Heart left ventricle (tissue), 13 donors: ENCODE measurements at regions not wholly inside any gene's neighbourhood (a gene's known extent, or its start where the extent isn't known, plus 50 kb on each side); places are given as distances from the start of the nearest gene placed in this dataset.

Source experiments
- POLR2A ChIP-seq, 2 donors: fragments of 450-650 bp; IDR thresholded peaks; one replicate each; pipeline ENCODE4 v1.6.1; 2017; ENCODE audit warnings: antibody characterized with exemption in 2 of 2, mild to moderate bottlenecking in 2 of 2, moderate library complexity in 2 of 2
- TF ChIP-seq, protein P1 (sequence below), 12 donors: fragments of 200-600 bp; sonication (generic) in 4 of 12; IDR thresholded peaks; one replicate each; pipeline versions ENCODE4 v1.5.0 to v1.8.0; 2018 to 2022; ENCODE audit warnings: antibody characterized with exemption in 12 of 12, mild to moderate bottlenecking in 5 of 12
- donor health status: ischemic (EF 13 %, LVEDD 7.1; RV severe dilation, severe dysfunction).
- donor health status: DM: no; HTN: yes; CAD: no.
- donor health status: DM: no; HTN: no; CAD: no.
- donor health status: ischemic (EF 25% LVEDD 6.9; RV normal size, moderate dysfunction).
- donor health status: ischemic (EF 25% LVEDD 5.7; RV mildly dilated, moderate dysfunction).
- donor health status: ischemic (EF 35%, LVEDD 5.7; RV mildly dilated, moderate dysfunction).
- donor health status: nonischemic (EF 11% LVEDD 7.7; RV severe dilation, severe dysfunction).
- donor health status: DM: yes; HTN: yes; CAD: no.
- donor health status: PGD.
- donor health status: ischemic (EF 29% LVEDD 5.4; RV normal size, mild dysfunction).
- donor health status: nonischemic (EF 23%, LVEDD 6.1; RV moderate dilation, normal function).

DNA sequence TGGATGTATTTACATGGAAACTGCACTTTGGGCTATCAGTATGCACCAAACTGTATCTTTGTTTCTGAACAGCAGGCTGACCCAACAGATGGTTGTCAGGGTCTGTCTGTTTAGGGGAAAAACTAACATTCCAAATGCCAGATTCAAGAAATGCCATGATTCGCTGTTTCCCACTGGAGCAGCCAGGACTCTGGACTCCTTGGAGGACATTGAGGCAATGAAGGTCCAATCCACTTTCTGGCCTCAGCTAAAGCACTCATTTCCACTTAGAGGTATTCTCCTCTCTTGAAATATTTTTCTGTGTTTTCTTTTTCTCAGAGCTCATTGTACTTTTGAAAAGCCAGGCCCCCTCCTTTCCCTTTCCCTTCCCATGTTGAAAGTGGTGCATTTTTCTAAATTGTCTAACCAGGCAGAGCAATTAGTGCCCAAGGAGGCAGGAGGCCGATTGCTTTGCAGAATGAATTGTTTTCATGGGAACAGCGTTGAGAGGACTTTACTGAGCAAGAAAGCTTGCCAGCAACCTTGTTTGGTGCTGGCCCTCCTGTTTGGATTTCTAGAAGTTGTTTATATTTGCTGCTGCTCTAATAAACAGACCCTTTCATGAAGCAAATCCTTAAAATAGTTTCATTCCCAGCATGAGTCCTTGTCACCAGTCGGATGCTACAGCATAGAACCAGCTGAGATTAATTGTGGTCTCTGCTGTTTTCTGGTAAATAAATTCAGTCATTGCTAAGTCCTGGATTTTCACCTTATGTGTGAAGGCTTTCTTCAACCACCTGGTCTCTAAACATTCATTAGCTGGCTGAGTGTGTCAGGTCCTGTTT is 132.8 kb upstream of the TAF11L2 start:
- TF ChIP-seq, protein P1, sequence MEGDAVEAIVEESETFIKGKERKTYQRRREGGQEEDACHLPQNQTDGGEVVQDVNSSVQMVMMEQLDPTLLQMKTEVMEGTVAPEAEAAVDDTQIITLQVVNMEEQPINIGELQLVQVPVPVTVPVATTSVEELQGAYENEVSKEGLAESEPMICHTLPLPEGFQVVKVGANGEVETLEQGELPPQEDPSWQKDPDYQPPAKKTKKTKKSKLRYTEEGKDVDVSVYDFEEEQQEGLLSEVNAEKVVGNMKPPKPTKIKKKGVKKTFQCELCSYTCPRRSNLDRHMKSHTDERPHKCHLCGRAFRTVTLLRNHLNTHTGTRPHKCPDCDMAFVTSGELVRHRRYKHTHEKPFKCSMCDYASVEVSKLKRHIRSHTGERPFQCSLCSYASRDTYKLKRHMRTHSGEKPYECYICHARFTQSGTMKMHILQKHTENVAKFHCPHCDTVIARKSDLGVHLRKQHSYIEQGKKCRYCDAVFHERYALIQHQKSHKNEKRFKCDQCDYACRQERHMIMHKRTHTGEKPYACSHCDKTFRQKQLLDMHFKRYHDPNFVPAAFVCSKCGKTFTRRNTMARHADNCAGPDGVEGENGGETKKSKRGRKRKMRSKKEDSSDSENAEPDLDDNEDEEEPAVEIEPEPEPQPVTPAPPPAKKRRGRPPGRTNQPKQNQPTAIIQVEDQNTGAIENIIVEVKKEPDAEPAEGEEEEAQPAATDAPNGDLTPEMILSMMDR (IDR thresholded peaks at IDR 0.05) = no peak
- TF ChIP-seq POLR2A (IDR thresholded peaks at IDR 0.05) = no peak
